Astrocyte of the cerebellum (primary cell): ENCODE measurements at regions not wholly inside any gene's neighbourhood (a gene's known extent, or its start where the extent isn't known, plus 50 kb on each side); places are given as distances from the start of the nearest gene placed in this dataset.

Experiments
- DNase-seq: peaks from one replicate; pipeline ENCODE4 v3.0.0-alpha.2; 2011; ENCODE audit warnings: low read depth
- H3K4me3 ChIP-seq: 2 replicates; pipeline ENCODE4 v1.5.1; 2011; ENCODE audit warnings: mild to moderate bottlenecking, low read depth, low read length, moderate library complexity
- in situ Hi-C: cut with HindIII; loops from 2 replicates; pipeline ENCODE4 v1.10.0; 2017; ENCODE audit warnings: low sequenced_read_pairs
- TF ChIP-seq, protein P1 (sequence below): IDR thresholded peaks from 2 replicates; pipeline ENCODE4 v1.5.1; 2012; ENCODE audit warnings: low read length, low read depth, moderate library complexity, mild to moderate bottlenecking; ENCODE audit errors: missing control alignments

DNA sequence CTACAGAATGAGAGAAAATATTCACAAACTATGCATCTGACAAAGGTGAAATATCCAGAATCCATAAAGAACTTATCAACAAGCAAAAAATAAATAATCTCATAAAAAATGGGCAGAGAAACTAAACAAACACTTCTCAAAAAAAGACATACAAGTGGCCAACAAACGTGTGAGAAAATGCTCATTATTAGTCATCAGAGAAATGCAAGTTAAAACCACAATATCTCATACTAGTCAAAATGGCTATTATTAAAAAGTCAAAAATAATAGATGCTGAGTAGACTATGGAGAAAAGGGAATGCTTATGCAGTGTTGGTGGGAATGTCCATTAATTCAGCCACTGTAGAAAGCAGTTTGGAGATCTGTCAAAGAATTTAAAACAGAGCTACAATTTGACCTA lies 533.3 kb downstream of the TMA16 start:
- in situ Hi-C loops, result no loop called here
- H3K4me3 ChIP-seq, result no peak overlapping the region
- TF ChIP-seq, protein P1, sequence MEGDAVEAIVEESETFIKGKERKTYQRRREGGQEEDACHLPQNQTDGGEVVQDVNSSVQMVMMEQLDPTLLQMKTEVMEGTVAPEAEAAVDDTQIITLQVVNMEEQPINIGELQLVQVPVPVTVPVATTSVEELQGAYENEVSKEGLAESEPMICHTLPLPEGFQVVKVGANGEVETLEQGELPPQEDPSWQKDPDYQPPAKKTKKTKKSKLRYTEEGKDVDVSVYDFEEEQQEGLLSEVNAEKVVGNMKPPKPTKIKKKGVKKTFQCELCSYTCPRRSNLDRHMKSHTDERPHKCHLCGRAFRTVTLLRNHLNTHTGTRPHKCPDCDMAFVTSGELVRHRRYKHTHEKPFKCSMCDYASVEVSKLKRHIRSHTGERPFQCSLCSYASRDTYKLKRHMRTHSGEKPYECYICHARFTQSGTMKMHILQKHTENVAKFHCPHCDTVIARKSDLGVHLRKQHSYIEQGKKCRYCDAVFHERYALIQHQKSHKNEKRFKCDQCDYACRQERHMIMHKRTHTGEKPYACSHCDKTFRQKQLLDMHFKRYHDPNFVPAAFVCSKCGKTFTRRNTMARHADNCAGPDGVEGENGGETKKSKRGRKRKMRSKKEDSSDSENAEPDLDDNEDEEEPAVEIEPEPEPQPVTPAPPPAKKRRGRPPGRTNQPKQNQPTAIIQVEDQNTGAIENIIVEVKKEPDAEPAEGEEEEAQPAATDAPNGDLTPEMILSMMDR, result no peak
- no peak for DNase-seq

DNA sequence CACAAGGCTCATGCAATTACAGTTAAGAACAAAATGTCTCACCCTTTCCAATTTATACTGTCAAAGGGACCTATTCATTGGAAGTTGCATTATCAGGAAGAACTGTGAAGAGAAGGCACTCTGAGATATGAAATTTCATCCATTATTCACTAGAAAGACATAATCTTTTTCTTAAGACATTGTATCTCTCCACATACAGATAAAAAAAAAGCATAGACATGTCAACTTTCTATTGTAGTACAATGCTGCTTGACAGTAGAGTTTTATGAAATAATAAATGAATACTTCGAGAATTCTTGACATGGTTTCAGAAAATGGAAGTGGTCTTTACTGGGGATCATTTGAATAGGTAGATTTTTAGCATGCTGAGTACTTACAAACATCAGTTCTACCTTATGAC lies 545.0 kb downstream of the TMA16 start:
- TF ChIP-seq, protein P1, result no peak
- no peak for DNase-seq
- in situ Hi-C loops, result no loop called here
- no peak overlapping the region for H3K4me3 ChIP-seq

DNA sequence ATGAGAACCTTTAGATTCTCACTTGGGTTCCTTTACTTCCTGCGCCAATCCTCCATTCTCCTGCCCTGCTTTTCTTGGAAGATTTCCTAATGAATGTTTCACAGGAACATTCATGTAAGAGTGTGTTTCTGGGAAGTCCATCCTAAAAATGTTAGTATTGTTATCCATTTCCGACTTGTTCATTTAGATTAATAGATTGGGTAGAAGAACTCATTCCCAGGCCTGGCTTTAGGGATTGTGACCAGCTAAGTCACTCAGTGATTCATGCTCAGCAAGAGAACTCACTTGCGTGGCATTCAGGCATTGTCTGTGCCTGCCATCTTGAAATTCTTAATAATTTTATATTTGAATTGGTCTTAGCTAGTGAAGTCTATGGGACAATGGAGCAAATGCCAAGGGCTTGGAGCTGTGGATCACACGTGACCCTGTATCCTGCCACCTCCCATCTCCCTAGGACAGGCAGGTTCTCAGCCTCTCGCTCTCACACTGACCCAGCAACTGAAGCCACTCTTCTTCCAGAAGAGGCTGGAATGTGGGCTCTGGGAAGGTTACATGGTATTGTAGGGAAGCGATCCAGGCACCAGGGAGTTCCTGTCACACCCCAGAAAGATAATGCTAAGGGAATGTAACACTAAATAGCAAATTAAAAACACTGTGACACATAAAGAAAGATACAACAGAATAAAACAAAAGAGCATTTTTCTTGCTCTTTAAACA lies 562.1 kb downstream of the TMA16 start:
- DNase-seq, result no peak
- in situ Hi-C loops, result no loop called here
- H3K4me3 ChIP-seq, result no peak overlapping the region
- TF ChIP-seq, protein P1, result no peak

DNA sequence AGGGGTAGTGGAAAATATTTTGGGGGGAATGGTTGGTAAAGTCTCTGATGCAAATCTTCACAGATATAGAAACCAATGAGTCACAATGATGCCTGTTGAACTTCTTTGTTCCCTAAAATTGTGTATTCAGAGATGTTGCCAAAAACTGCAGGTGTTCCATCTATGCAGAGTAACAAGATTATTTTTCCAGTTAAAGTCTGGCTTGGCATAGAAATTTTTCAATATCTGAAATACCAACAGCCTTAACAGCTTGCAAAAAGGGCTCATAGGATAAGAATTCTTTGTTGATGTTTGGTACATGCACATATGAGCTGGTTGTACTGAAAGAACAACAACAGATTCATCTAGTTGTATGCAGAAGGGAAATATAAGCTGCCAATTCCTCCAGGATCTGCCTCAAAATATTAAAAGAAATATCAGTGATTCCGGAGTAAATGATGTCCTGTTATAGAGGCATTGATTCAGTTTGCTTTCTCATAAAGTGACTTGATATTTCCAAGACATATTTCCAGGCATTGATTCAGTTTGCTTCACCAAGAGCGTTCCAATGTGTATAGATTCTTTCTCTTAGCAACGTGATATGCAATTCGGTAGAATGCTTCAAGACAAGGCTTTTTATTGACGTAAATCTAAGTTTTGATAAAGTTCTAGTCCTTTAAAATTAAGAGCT lies 564.4 kb downstream of the TMA16 start:
- peak; percentile 75 for DNase-seq
- TF ChIP-seq, protein P1, result no peak
- in situ Hi-C loops, result no loop called here
- no peak overlapping the region for H3K4me3 ChIP-seq

DNA sequence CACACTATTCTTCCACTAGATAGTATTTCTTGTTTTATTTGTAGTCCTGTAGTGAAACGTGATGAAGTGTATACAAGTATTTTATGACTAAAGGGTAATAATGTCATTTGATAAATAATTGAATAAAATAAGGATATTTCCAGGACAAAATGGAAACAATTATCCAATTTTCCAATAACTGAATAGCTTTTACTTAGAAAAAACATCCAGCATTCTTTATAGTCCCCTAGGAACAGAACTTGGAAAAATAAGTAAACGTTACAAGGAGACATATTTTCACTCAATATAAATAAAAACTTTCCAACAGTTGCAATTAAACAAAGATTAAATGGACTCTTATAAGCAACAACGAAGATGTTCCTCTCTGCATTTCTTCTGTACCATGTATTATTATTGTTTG lies 566.0 kb downstream of the TMA16 start:
- in situ Hi-C loops, result no loop called here
- TF ChIP-seq, protein P1, result no peak
- H3K4me3 ChIP-seq, result no peak overlapping the region
- DNase-seq, result no peak

DNA sequence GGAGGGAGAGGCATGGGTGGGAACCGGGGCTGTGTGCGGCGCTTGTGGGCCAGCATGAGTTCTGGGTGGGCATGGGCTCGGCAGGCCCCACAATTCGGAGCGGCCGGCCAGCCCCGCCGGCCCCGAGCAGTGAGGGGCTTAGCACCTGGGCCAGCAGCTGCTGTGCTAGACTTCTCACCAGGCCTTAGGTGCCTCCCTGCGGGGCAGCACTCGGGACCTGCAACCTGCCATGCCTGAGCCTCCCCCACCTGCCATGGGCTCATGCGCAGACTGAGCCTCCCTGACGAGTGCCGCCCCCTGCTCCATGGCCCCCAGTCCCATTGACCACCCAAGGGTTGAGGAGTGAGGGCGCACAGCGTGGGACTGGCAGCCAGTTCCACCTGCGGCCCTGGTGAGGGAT lies 573.9 kb downstream of the TMA16 start:
- H3K4me3 ChIP-seq, result no peak overlapping the region
- no peak for DNase-seq
- in situ Hi-C loops, result no loop called here
- TF ChIP-seq, protein P1, result no peak
